CD4-positive, alpha-beta memory T cell (primary cell): ENCODE measurements at regions not wholly inside any gene's neighbourhood (a gene's known extent, or its start where the extent isn't known, plus 50 kb on each side); places are given as distances from the start of the nearest gene placed in this dataset.

Experiments
- CTCF ChIA-PET: fragments of 350-600 bp; sonication (Branson Sonifier 250); formaldehyde crosslinking; loops from one replicate; lab custom pipeline; 2021; ENCODE audit warnings: inconsistent platforms; ENCODE audit not compliant: partially characterized antibody; lab: Charles Lee
- POLR2A ChIA-PET: fragments of 350-600 bp; sonication (Branson Sonifier 250); formaldehyde crosslinking; loops from one replicate; lab custom pipeline; 2021; ENCODE audit not compliant: partially characterized antibody; lab: Charles Lee
- DNase-seq, 5 donors: peaks; one replicate each; pipeline versions ENCODE4 v3.0.0 to v3.0.0-alpha.2; 2020 to 2022; ENCODE audit warnings: mixed read lengths in 1 of 5
- H3K27ac ChIP-seq: one replicate; pipeline ENCODE4 v1.7.0; 2013; ENCODE audit warnings: low read depth, low read length
- H3K27me3 ChIP-seq: 2 replicates; pipeline ENCODE4 v1.7.0; 2013; ENCODE audit warnings: mild to moderate bottlenecking, low read length, moderate library complexity; ENCODE audit not compliant: insufficient read depth
- H3K36me3 ChIP-seq: 2 replicates; pipeline ENCODE4 v1.7.0; 2013; ENCODE audit warnings: mild to moderate bottlenecking, low read length, moderate library complexity; ENCODE audit not compliant: insufficient read depth
- H3K4me1 ChIP-seq: 2 replicates; pipeline ENCODE4 v1.7.0; 2013; ENCODE audit warnings: mild to moderate bottlenecking, low read length, moderate library complexity; ENCODE audit not compliant: insufficient read depth
- H3K4me3 ChIP-seq, 2 donors: one replicate each; pipeline ENCODE4 v1.7.0; 2013; ENCODE audit warnings: low read length in 2 of 2, mild to moderate bottlenecking in 1 of 2
- H3K9me3 ChIP-seq, 2 donors: one replicate each; pipeline ENCODE4 v1.7.0; 2013; ENCODE audit warnings: low read length in 2 of 2, control low read depth in 1 of 2; ENCODE audit not compliant: control insufficient read depth in 1 of 2
- H3K27ac Mint-ChIP-seq, 7 donors: one replicate each; pipeline ENCODE4 v1.8.0; 2020 to 2021; ENCODE audit warnings: mixed read lengths in 7 of 7, mild to moderate bottlenecking in 6 of 7, inconsistent platforms in 3 of 7, moderate library complexity in 3 of 7
- H3K27me3 Mint-ChIP-seq, 2 donors: one replicate each; pipeline ENCODE4 v1.8.0; 2020 to 2021; ENCODE audit warnings: mixed read lengths in 2 of 2
- H3K36me3 Mint-ChIP-seq, 2 donors: one replicate each; pipeline ENCODE4 v1.8.0; 2020 to 2021; ENCODE audit warnings: mixed read lengths in 2 of 2, inconsistent platforms in 1 of 2, mild to moderate bottlenecking in 1 of 2
- H3K4me1 Mint-ChIP-seq, 4 donors: one replicate each; pipeline ENCODE4 v1.8.0; 2020 to 2021; ENCODE audit warnings: mixed read lengths in 4 of 4, mild to moderate bottlenecking in 1 of 4
- H3K4me3 Mint-ChIP-seq, 8 donors: one replicate each; pipeline ENCODE4 v1.8.0; 2020 to 2021; ENCODE audit warnings: mixed read lengths in 8 of 8, mild to moderate bottlenecking in 7 of 8, moderate library complexity in 6 of 8, inconsistent platforms in 3 of 8
- H3K9me3 Mint-ChIP-seq, 8 donors: one replicate each; pipeline ENCODE4 v1.8.0; 2020 to 2021; ENCODE audit warnings: mixed read lengths in 8 of 8, mild to moderate bottlenecking in 5 of 8, inconsistent platforms in 3 of 8, moderate library complexity in 1 of 8
- intact Hi-C: fragments of 100-400 bp; cut with micrococcal nuclease; formaldehyde crosslinking; loops from one replicate; pipeline ENCODE4 v1.15.1; 2023

DNA sequence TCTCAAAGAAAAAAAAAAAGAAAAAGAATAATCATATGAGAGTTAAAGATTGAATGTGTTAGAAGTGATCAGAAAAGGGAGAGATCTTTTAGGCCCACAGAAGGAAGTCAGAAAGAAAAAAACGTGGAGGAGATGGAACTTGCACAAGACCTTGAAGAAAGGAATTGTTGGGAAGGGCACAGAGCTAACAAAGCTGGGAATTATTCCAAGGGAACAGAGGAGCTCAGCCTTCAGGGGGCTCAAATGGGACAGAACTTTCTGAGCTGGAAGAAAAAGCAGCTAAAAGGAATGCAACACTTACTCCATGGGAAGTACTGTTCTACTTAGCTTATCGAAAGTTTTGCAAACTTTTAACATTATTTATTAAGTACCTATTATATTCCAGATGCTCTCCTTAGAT lies 153.4 kb upstream of the ADRA1B start:
- H3K27me3 ChIP-seq = no peaks in the 10 kb centered on the region
- peaks cover 9 to 10% of the 10 kb centered on the region in 2 donors for H3K27me3 Mint-ChIP-seq
- H3K4me1 Mint-ChIP-seq = peaks cover 0 to 7% (median 2%) of the 10 kb centered on the region in 4 donors
- H3K4me1 ChIP-seq = no peaks in the 10 kb centered on the region
- intact Hi-C loops = no loop called here
- H3K36me3 ChIP-seq = no peaks in the 10 kb centered on the region
- H3K4me3 Mint-ChIP-seq = no peak overlapping the region
- POLR2A ChIA-PET = no interaction called here
- CTCF ChIA-PET = no interaction called here
- H3K36me3 Mint-ChIP-seq = no peaks in the 10 kb centered on the region
- H3K9me3 Mint-ChIP-seq = peaks cover 0 to 2% (median 0%) of the 10 kb centered on the region in 8 donors
- H3K27ac Mint-ChIP-seq = no peak overlapping the region
- no peak for DNase-seq
- H3K27ac ChIP-seq = no peak overlapping the region
- no peak overlapping the region for H3K4me3 ChIP-seq
- no peaks in the 10 kb centered on the region for H3K9me3 ChIP-seq

DNA sequence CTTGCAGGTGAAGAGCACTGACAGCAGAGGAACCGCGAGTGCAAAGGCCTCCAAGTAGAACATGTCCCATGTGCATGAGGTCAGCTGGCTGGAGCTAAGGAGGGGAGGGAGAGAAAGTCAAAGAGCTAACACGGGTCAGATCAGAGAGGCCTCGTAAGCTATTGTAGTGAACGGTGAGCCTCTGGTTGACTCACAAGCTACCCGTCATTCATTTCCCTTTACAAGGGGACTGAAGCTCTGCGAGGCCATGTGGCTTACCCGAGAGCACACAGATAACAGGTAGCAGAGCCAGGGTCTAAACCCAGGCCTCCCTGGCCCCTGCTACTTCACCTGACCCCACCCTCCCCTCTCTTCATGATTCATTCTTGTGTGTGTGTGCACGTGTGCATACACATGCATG lies 152.7 kb upstream of the ADRA1B start:
- Histone ChIP-seq H3K4me1 (no peaks in the 10 kb centered on the region), H3K27me3 (no peaks in the 10 kb centered on the region), H3K4me3 (no peak overlapping the region), H3K9me3 (no peaks in the 10 kb centered on the region), H3K27ac (no peak overlapping the region), H3K36me3 (no peaks in the 10 kb centered on the region)
- CTCF ChIA-PET = no interaction called here
- no peak for DNase-seq
- Mint-ChIP-seq H3K4me1 (peaks cover 0 to 7% (median 2%) of the 10 kb centered on the region in 4 donors), H3K27me3 (peaks cover 9 to 12% of the 10 kb centered on the region in 2 donors), H3K9me3 (peaks cover 0 to 4% (median 0%) of the 10 kb centered on the region in 8 donors), H3K4me3 (no peak overlapping the region), H3K27ac (no peak overlapping the region), H3K36me3 (no peaks in the 10 kb centered on the region)
- intact Hi-C loops = no loop called here
- POLR2A ChIA-PET = no interaction called here

DNA sequence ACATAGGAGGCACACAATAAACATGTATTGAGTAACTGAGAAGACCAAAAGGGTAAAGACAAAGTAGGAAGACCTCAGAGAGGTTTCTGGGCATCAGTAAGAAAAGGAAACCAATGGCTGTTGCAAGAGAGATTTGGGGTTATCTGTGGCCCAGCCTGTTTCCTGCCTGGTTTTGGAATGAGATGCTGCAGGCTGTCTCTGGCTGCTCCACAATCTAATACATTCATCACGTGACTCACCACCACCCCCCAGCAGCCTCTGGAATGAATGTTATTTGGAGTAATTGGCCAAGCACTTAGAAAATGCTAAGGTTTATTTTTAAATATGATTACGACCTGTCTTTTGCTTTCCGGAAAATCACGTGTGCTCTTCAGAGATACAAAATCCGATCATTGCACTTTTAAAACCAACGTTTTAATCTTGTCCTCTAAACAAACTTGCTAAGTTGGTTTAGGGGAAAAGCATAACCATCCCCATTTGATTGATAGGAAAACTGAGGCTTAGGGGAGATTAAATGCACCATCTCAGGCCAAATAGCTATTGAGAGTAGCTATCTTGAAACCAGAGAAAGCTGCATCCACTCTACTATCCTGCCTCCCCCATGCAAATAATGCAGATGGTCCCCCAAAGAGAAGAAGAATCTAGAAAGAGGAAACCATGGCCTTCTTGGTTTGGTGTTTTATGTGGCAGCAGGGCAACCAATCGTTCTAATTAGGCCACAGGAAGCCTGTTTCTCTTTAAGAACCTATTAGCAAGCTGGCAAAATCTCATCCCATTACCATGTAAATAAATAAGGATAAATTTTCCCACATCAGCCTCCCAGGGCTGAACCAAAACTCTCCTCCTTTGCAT lies 151.8 kb upstream of the ADRA1B start:
- no peak overlapping the region for H3K4me3 Mint-ChIP-seq
- H3K36me3 Mint-ChIP-seq = no peaks in the 10 kb centered on the region
- H3K4me3 ChIP-seq = no peak overlapping the region
- DNase-seq = no peak
- no peaks in the 10 kb centered on the region for H3K36me3 ChIP-seq
- H3K27me3 ChIP-seq = no peaks in the 10 kb centered on the region
- intact Hi-C loops = no loop called here
- H3K27ac ChIP-seq = no peak overlapping the region
- H3K4me1 Mint-ChIP-seq = peaks cover 0 to 7% (median 2%) of the 10 kb centered on the region in 4 donors
- ChIA-PET POLR2A (no interaction called here), CTCF (no interaction called here)
- peaks cover 9 to 12% of the 10 kb centered on the region in 2 donors for H3K27me3 Mint-ChIP-seq
- H3K9me3 ChIP-seq = no peaks in the 10 kb centered on the region
- no peaks in the 10 kb centered on the region for H3K4me1 ChIP-seq
- peaks cover 0 to 4% (median 0%) of the 10 kb centered on the region in 8 donors for H3K9me3 Mint-ChIP-seq
- H3K27ac Mint-ChIP-seq = no peak overlapping the region

DNA sequence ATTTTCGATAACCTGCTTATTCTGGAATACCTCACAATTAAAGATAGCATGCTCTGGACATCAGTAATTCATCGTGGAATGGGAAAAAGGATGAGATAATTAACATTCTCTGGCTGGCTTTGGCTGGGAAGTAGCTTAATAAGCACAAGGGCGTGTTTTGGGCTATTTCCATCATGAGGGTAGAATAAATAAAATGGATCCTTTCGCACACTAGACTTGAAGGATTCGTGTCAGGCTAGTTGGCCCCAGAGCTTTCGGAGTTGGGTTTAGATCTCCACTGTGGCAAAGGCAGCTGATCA lies 151.2 kb upstream of the ADRA1B start:
- Histone ChIP-seq H3K27ac (no peak overlapping the region), H3K9me3 (no peaks in the 10 kb centered on the region), H3K27me3 (no peaks in the 10 kb centered on the region), H3K4me3 (no peak overlapping the region), H3K4me1 (no peaks in the 10 kb centered on the region), H3K36me3 (no peaks in the 10 kb centered on the region)
- Mint-ChIP-seq H3K9me3 (peaks cover 0 to 4% (median 0%) of the 10 kb centered on the region in 8 donors), H3K4me3 (no peak overlapping the region), H3K36me3 (no peaks in the 10 kb centered on the region), H3K4me1 (peaks cover 0 to 7% (median 2%) of the 10 kb centered on the region in 4 donors), H3K27ac (no peak overlapping the region), H3K27me3 (peaks cover 9 to 12% of the 10 kb centered on the region in 2 donors)
- no peak for DNase-seq
- intact Hi-C loops = no loop called here
- CTCF ChIA-PET = no interaction called here
- POLR2A ChIA-PET = no interaction called here

DNA sequence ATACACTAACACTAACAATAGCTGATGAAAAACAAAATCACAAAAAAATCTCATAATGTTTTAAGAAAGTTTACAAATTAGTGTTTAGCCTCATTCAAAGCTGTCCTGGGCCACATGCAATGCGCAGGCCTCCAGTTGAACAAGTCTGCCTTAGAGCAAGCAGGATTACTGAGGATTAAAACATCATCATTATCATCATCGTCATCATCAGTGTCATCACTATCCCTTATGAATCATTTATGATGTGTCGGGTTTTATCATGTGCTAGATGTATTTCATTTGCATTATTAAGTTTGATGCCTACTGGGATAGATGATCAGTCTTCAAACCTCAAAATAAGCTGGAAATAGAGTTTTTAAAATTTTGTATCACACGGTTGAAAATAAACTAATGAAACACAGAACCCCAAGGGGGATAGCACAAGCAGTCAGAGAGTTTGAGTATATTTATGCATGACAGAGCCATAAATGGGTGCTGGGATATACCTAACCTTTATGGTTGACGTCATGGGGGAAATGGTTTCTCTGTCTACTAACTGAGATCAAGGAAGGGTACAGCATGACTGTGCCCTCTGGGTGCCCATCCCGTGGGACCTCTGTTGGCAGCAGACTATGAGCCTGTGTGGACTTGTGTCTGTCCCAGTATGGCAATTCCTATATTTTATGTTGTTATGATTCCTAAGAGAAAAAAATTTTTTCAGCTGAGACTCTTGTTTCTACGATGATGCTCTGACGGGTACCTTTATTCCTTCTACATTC lies 150.3 kb upstream of the ADRA1B start:
- H3K36me3 ChIP-seq = no peaks in the 10 kb centered on the region
- intact Hi-C loops = no loop called here
- no peak for DNase-seq
- H3K4me1 Mint-ChIP-seq = peaks cover 0 to 7% (median 2%) of the 10 kb centered on the region in 4 donors
- no peaks in the 10 kb centered on the region for H3K36me3 Mint-ChIP-seq
- H3K4me3 Mint-ChIP-seq = no peak overlapping the region
- H3K4me3 ChIP-seq = no peak overlapping the region
- H3K27ac ChIP-seq = no peak overlapping the region
- peaks cover 6 to 12% of the 10 kb centered on the region in 2 donors for H3K27me3 Mint-ChIP-seq
- peaks cover 0 to 4% (median 0%) of the 10 kb centered on the region in 8 donors for H3K9me3 Mint-ChIP-seq
- POLR2A ChIA-PET = no interaction called here
- no peaks in the 10 kb centered on the region for H3K9me3 ChIP-seq
- CTCF ChIA-PET = no interaction called here
- H3K27ac Mint-ChIP-seq = no peak overlapping the region
- H3K27me3 ChIP-seq = no peaks in the 10 kb centered on the region
- no peaks in the 10 kb centered on the region for H3K4me1 ChIP-seq

DNA sequence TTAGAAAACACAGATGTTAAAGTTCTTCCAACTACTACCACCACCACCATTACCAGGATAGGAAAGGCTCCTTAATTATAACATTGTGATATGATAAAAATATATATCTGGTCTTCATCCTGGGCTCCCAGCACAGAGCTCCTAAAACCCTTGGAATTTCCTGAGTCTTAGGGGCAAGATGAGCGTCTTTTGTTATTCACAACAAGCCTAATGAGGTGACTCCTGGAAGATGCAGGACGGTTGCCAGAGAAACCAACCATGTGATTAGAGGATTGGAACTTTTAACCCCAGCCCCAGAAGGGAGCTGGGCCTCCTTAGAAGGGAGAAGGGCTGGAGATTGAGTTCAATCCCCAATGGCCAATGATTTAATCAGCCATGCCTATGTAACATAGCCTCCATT lies 148.0 kb upstream of the ADRA1B start:
- no peaks in the 10 kb centered on the region for H3K36me3 Mint-ChIP-seq
- peaks cover 10 to 13% of the 10 kb centered on the region in 2 donors for H3K27me3 Mint-ChIP-seq
- intact Hi-C loops = no loop called here
- peaks cover 3 to 11% (median 7%) of the 10 kb centered on the region in 4 donors for H3K4me1 Mint-ChIP-seq
- ChIA-PET POLR2A (no interaction called here), CTCF (no interaction called here)
- no peak overlapping the region for H3K4me3 Mint-ChIP-seq
- no peaks in the 10 kb centered on the region for H3K36me3 ChIP-seq
- DNase-seq = no peak
- H3K9me3 ChIP-seq = no peaks in the 10 kb centered on the region
- no peak overlapping the region for H3K4me3 ChIP-seq
- H3K27ac Mint-ChIP-seq = no peak overlapping the region
- H3K27ac ChIP-seq = no peak overlapping the region
- H3K27me3 ChIP-seq = no peaks in the 10 kb centered on the region
- no peaks in the 10 kb centered on the region for H3K4me1 ChIP-seq
- peaks cover 0 to 4% (median 0%) of the 10 kb centered on the region in 8 donors for H3K9me3 Mint-ChIP-seq

DNA sequence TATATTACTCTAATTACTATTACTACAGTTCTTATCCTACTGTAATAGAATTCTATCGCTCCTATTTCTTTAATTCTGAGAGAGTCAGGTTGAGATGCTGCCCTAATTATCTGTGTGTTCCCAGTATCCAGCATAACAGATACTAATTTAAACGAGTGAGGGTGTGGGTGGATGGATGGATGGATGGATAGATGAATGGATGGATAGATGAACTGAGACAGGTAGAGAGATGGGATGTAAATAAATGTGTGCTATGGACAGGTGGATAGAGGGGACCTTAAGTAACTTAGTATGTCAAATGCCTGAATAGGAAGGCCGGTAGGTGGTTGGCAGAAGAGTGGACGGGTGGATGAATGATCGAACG lies 143.6 kb upstream of the ADRA1B start:
- Mint-ChIP-seq H3K27ac (peak overlapping the region in 2 of 7 donors; percentile 8 to 25), H3K9me3 (peaks cover 0 to 4% (median 0%) of the 10 kb centered on the region in 8 donors), H3K4me1 (peaks cover 5 to 10% (median 6%) of the 10 kb centered on the region in 4 donors), H3K4me3 (peak overlapping the region in 7 of 8 donors; percentile 23 to 72 (median 52)), H3K36me3 (no peaks in the 10 kb centered on the region), H3K27me3 (peaks cover 11 to 23% of the 10 kb centered on the region in 2 donors)
- DNase-seq = no peak
- Histone ChIP-seq H3K4me1 (peaks cover 3% of the 10 kb centered on the region), H3K4me3 (no peak overlapping the region), H3K36me3 (no peaks in the 10 kb centered on the region), H3K27me3 (peaks cover 4% of the 10 kb centered on the region), H3K9me3 (no peaks in the 10 kb centered on the region), H3K27ac (no peak overlapping the region)
- POLR2A ChIA-PET = no interaction called here
- CTCF ChIA-PET = no interaction called here
- intact Hi-C loops = no loop called here
